ENCODE measurements at regions not wholly inside any gene's neighbourhood (a gene's known extent, or its start where the extent isn't known, plus 50 kb on each side); places are given as distances from the start of the nearest gene placed in this dataset.

DNA sequence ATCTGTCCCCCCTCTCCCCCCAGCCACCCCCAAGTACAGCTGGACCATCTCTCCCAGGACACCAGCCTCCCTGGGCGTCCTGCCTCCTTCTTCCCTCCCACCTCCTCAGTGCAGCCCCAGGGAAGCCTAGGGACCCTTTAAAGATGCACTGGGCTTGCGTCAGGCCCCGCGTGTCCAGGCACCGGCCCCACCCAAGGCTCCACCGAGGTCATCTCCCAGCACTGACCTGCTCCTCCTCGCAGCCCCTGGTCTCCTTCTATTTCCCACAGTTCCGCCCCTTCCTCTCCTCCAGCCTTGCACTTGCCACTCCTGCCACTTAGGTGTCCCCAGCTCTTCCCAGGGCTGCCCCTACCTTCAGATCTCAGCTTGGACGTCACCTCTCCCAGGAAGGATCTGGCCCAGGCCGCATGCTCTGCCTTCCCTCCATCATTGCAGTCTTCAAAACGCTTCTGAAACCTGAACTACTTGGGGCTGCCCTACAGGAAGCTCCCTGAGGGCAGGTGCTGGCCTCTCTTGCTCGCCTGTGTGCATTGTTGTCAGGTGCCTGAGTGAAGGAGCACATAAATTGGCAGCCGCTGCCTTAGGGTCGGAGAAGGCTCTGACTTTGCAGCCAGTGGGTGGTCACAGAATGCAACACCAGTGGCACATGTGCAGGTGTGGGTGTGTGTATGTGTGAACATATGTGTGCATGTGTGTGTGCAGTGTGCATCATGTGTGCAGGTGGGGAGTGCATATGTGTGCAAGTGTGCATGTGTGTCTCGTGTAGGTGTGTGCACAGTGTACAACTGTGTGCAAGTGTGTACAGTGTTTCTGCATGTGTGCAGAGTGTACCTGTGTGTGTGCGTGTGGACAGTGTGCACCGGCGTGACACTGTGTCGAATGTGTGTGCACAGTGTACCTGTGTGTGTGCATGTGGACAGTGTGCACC, 152.9 kb downstream of the C9orf50 start:
- DNase-seq = no peak
- no peaks in the 10 kb centered on the region for H3K36me3 ChIP-seq (replicated peaks)
- H3K27ac ChIP-seq = no peak overlapping the region
- in situ Hi-C loops (cut with HindIII; ENCODE audit: low pct_ligation_motif_present, low sequenced_read_pairs) = no loop called here
- TF ChIP-seq, protein P1, sequence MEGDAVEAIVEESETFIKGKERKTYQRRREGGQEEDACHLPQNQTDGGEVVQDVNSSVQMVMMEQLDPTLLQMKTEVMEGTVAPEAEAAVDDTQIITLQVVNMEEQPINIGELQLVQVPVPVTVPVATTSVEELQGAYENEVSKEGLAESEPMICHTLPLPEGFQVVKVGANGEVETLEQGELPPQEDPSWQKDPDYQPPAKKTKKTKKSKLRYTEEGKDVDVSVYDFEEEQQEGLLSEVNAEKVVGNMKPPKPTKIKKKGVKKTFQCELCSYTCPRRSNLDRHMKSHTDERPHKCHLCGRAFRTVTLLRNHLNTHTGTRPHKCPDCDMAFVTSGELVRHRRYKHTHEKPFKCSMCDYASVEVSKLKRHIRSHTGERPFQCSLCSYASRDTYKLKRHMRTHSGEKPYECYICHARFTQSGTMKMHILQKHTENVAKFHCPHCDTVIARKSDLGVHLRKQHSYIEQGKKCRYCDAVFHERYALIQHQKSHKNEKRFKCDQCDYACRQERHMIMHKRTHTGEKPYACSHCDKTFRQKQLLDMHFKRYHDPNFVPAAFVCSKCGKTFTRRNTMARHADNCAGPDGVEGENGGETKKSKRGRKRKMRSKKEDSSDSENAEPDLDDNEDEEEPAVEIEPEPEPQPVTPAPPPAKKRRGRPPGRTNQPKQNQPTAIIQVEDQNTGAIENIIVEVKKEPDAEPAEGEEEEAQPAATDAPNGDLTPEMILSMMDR (IDR thresholded peaks at IDR 0.05; ENCODE audit: low read depth, low read length, missing control alignments) = no peak
- no peak overlapping the region for H3K4me3 ChIP-seq (ENCODE audit: low read depth, low read length)
- H3K27me3 ChIP-seq (replicated peaks) = no peaks in the 10 kb centered on the region

DNA sequence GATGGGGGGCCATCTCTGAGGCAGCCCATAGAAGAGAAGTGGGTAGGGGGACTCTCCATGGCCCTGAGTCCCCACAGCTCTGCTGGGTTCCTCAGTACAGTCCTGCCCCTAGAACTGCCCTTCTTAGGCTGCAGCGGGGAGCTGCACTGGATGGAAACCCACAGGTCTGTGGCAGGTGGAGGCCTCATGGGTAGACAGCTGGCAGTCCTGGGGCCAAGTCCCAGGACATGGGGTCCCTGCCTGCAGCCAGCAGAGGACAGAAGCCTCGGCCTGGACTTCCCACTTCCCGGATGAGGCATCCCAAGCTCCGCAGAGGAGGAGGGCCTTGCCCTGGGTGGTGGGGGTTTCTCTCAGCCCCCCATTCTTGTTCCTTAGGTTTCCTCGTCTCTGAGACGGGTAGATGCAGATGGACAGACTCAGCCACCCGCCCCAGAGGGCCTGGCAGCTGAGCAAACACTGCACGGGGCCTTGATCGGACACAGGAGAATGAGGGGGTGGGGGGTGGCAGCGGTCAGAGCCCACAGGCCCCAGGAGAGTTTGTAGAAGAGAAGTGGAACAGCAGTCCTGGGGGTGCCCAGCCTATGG, 153.8 kb downstream of the C9orf50 start:
- Histone ChIP-seq H3K4me3 (ENCODE audit: low read depth, low read length) (no peak overlapping the region), H3K36me3 (replicated peaks) (no peaks in the 10 kb centered on the region), H3K27me3 (replicated peaks) (no peaks in the 10 kb centered on the region), H3K27ac (no peak overlapping the region)
- in situ Hi-C loops (cut with HindIII; ENCODE audit: low pct_ligation_motif_present, low sequenced_read_pairs) = no loop called here
- TF ChIP-seq, protein P1 (IDR thresholded peaks at IDR 0.05; ENCODE audit: low read depth, low read length, missing control alignments) = no peak
- DNase-seq = no peak

DNA sequence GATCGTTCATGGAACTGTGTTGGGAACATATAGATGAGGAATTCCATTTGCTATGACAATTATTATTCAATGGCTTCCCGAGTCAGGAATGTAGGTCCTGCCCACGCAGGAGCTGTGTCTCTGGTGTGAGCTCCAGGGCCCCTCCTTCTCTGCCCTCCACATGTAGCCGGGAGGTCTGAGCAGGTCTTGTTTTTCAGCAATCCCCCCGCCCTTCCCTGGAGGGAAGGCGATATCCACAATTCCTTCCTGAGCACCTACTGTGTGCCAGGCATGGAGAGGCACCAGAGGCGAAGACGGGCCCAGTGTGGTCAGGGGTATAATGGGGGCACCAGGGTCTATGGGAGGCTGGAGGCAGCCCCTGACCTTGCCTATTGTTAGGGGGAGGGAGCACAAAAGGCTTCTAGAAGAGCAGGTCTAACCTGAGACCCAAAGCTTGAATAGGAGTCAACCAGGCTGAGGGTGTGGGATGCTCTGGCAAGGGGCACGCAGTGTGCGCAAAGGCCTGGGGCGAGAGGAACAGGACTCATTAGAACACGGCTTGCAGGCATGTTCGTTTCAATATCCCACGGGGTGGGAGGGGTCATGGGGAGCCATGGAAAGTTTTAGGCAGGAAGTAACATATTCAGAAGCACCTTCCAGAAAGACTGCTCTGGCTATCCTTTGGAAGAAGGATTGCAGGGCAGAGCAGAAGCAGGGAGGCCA, 154.9 kb downstream of the C9orf50 start:
- no peak for DNase-seq
- H3K36me3 ChIP-seq (replicated peaks) = no peaks in the 10 kb centered on the region
- TF ChIP-seq, protein P1 (IDR thresholded peaks at IDR 0.05; ENCODE audit: low read depth, low read length, missing control alignments) = no peak
- no peak overlapping the region for H3K4me3 ChIP-seq (ENCODE audit: low read depth, low read length)
- H3K27ac ChIP-seq = no peak overlapping the region
- in situ Hi-C loops (cut with HindIII; ENCODE audit: low pct_ligation_motif_present, low sequenced_read_pairs) = no loop called here
- H3K27me3 ChIP-seq (replicated peaks) = no peaks in the 10 kb centered on the region

DNA sequence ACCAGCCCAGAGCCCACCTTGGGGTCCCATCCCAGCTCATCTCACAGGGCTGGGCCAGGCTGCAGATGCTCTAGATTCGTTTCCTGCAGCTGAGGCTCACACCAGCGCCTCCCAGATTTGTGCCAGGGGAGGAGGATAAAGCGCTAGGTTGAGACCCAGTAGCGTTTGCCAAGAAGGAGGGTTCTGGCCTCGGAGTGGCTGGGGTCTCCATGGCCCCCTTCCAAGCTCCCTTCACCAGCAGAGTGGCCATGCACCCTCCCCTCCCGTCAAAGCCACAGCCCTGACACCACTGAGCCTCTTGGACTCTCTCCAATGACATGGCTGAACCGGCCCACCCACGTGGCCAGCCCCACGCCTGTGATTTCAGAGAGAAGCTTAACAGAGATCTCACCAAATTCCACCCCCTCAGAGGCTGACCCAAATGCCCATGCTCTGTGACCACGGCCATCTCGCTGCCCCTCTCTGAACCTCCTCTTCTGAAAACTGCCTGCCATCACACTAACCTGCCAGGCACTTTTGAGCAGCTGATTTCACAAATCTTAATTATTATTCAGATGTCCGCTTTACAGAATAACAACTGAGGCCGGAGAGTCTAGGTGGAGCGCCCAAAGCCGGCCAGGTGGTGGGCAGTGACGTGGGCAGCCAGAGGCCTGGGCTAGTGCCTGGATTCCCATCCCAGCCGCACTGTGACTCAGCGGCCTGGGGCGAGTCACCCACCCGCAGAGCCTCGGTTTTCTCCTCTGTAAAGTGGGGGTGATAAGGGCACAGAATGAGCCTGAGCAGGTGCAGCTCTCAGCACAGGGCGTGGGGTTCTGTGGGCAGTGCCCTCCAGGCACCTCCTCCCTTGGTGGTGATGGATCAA, 155.7 kb downstream of the C9orf50 start:
- Histone ChIP-seq H3K36me3 (replicated peaks) (no peaks in the 10 kb centered on the region), H3K27me3 (replicated peaks) (no peaks in the 10 kb centered on the region), H3K27ac (no peak overlapping the region), H3K4me3 (ENCODE audit: low read depth, low read length) (no peak overlapping the region)
- DNase-seq = no peak
- TF ChIP-seq, protein P1 (IDR thresholded peaks at IDR 0.05; ENCODE audit: low read depth, low read length, missing control alignments) = no peak
- in situ Hi-C loops (cut with HindIII; ENCODE audit: low pct_ligation_motif_present, low sequenced_read_pairs) = no loop called here

DNA sequence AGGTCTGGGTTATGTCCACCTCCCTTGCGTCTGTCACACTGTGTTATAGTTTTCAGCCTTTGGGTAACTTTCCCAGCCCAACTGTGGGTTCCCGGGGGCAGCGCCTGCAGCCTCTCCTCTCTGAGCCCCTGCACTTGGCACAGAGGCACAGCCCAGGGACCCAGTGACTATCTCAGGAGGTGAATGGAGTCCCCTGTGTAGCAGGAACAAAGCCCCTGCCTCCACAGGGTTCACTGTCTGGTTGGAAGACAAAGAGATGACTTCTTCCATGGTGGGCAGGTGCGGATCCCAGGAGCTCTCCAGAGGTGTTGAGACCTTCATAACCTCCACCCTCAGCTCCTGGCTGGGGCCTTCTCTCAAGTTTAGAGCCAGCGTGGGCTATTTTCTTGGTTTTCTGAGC, 156.9 kb downstream of the C9orf50 start:
- DNase-seq = no peak
- Histone ChIP-seq H3K4me3 (ENCODE audit: low read depth, low read length) (no peak overlapping the region), H3K27ac (no peak overlapping the region), H3K27me3 (replicated peaks) (no peaks in the 10 kb centered on the region), H3K36me3 (replicated peaks) (no peaks in the 10 kb centered on the region)
- TF ChIP-seq, protein P1 (IDR thresholded peaks at IDR 0.05; ENCODE audit: low read depth, low read length, missing control alignments) = no peak
- in situ Hi-C loops (cut with HindIII; ENCODE audit: low pct_ligation_motif_present, low sequenced_read_pairs) = no loop called here

All from brain microvascular endothelial cell (primary cell).